A673 (cell line): ENCODE measurements at regions not wholly inside any gene's neighbourhood (a gene's known extent, or its start where the extent isn't known, plus 50 kb on each side); places are given as distances from the start of the nearest gene placed in this dataset.

Source experiments
- EZH2 ChIP-seq: fragments of 200-600 bp; sonication (generic); IDR thresholded peaks from 2 replicates; pipeline ENCODE4 v1.6.1; 2017; ENCODE audit warnings: borderline replicate concordance, low read depth, mild to moderate bottlenecking, mixed read lengths, antibody characterized with exemption, low read length; ENCODE audit not compliant: poor library complexity, severe bottlenecking
- TF ChIP-seq, protein P1 (sequence below): fragments of 300-800, 200-600 bp; sonication (generic); conservative IDR thresholded peaks from 2 replicates; pipeline ENCODE4 v1.5.1; 2017; ENCODE audit warnings: low read depth, mild to moderate bottlenecking, antibody characterized with exemption, low read length, moderate library complexity, mixed read lengths

DNA sequence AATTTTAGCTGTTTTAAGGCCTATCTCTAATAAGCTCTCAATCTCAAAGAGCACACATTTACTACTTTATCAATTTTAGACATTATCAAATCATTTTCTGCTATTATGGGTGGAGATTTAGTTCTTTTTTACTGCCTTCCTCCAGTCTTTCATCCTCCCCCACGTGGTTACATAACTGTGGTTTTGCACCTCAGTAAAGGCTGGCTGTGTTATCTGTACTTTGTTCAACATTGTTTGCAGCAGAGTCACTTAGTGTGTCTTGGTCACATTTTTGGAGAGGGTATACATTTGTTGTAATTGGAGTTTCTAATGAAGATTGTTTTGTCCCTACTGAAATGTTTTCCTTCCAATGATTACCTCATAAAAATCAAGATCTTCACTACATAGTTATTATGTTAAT is 549.6 kb upstream of the CELF4 start:
- TF ChIP-seq, protein P1, sequence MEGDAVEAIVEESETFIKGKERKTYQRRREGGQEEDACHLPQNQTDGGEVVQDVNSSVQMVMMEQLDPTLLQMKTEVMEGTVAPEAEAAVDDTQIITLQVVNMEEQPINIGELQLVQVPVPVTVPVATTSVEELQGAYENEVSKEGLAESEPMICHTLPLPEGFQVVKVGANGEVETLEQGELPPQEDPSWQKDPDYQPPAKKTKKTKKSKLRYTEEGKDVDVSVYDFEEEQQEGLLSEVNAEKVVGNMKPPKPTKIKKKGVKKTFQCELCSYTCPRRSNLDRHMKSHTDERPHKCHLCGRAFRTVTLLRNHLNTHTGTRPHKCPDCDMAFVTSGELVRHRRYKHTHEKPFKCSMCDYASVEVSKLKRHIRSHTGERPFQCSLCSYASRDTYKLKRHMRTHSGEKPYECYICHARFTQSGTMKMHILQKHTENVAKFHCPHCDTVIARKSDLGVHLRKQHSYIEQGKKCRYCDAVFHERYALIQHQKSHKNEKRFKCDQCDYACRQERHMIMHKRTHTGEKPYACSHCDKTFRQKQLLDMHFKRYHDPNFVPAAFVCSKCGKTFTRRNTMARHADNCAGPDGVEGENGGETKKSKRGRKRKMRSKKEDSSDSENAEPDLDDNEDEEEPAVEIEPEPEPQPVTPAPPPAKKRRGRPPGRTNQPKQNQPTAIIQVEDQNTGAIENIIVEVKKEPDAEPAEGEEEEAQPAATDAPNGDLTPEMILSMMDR: no peak
- TF ChIP-seq EZH2: no peak
